Activated naive CD8-positive, alpha-beta T cell treated with anti-CD3 and anti-CD28 coated beads for 36 hours (primary cell): ENCODE measurements at regions not wholly inside any gene's neighbourhood (a gene's known extent, or its start where the extent isn't known, plus 50 kb on each side); places are given as distances from the start of the nearest gene placed in this dataset.

Experiments used
- DNase-seq: peaks from one replicate; pipeline ENCODE4 v3.0.0; 2021
- H3K27ac Mint-ChIP-seq: one replicate; pipeline ENCODE4 v1.8.0; 2022; ENCODE audit warnings: mild to moderate bottlenecking, moderate library complexity, mixed read lengths
- H3K27me3 Mint-ChIP-seq: one replicate; pipeline ENCODE4 v1.8.0; 2022; ENCODE audit warnings: mild to moderate bottlenecking, mixed read lengths
- H3K36me3 Mint-ChIP-seq: one replicate; pipeline ENCODE4 v1.8.0; 2021; ENCODE audit warnings: mild to moderate bottlenecking, mixed read lengths
- H3K4me1 Mint-ChIP-seq: one replicate; pipeline ENCODE4 v1.8.0; 2021; ENCODE audit warnings: mixed read lengths
- H3K4me3 Mint-ChIP-seq: one replicate; pipeline ENCODE4 v1.8.0; 2022; ENCODE audit warnings: mild to moderate bottlenecking, moderate library complexity, mixed read lengths
- H3K9me3 Mint-ChIP-seq: one replicate; pipeline ENCODE4 v1.8.0; 2022; ENCODE audit warnings: mixed read lengths

- no peak overlapping the region for H3K4me3 Mint-ChIP-seq
- H3K36me3 Mint-ChIP-seq = peaks cover 13% of the 10 kb centered on the region
- no peaks in the 10 kb centered on the region for H3K27me3 Mint-ChIP-seq
- no peak for DNase-seq
- H3K9me3 Mint-ChIP-seq = peaks cover 21% of the 10 kb centered on the region
- H3K4me1 Mint-ChIP-seq = peaks cover 57% of the 10 kb centered on the region
- H3K27ac Mint-ChIP-seq = no peak overlapping the region
These were observed 211.4 kb upstream of the ZFP64 start for GRCh38 chr20:52402950-52403349.

GRCh38 chr20:52402514-52402913, 210.9 kb upstream of the ZFP64 start:
- Mint-ChIP-seq H3K27me3 (no peaks in the 10 kb centered on the region), H3K36me3 (peaks cover 12% of the 10 kb centered on the region), H3K9me3 (peaks cover 21% of the 10 kb centered on the region), H3K4me1 (peaks cover 56% of the 10 kb centered on the region), H3K4me3 (no peak overlapping the region), H3K27ac (no peak overlapping the region)
- no peak for DNase-seq

- H3K4me3 Mint-ChIP-seq = no peak overlapping the region
- H3K27ac Mint-ChIP-seq = no peak overlapping the region
- peaks cover 6% of the 10 kb centered on the region for H3K36me3 Mint-ChIP-seq
- peaks cover 17% of the 10 kb centered on the region for H3K9me3 Mint-ChIP-seq
- peaks cover 47% of the 10 kb centered on the region for H3K4me1 Mint-ChIP-seq
- DNase-seq = no peak
- no peaks in the 10 kb centered on the region for H3K27me3 Mint-ChIP-seq
These were observed 209.9 kb upstream of the ZFP64 start for GRCh38 chr20:52401431-52401830.

- no peak for DNase-seq
- Mint-ChIP-seq H3K36me3 (peaks cover 1% of the 10 kb centered on the region), H3K4me1 (peaks cover 30% of the 10 kb centered on the region), H3K9me3 (peaks cover 6% of the 10 kb centered on the region), H3K4me3 (no peak overlapping the region), H3K27ac (no peak overlapping the region), H3K27me3 (no peaks in the 10 kb centered on the region)
These were observed 207.8 kb upstream of the ZFP64 start for GRCh38 chr20:52399352-52399751.

- H3K9me3 Mint-ChIP-seq = peaks cover 6% of the 10 kb centered on the region
- H3K4me3 Mint-ChIP-seq = no peak overlapping the region
- no peak for DNase-seq
- no peaks in the 10 kb centered on the region for H3K36me3 Mint-ChIP-seq
- no peaks in the 10 kb centered on the region for H3K27me3 Mint-ChIP-seq
- peaks cover 3% of the 10 kb centered on the region for H3K4me1 Mint-ChIP-seq
- no peak overlapping the region for H3K27ac Mint-ChIP-seq
These were observed 198.0 kb upstream of the ZFP64 start for GRCh38 chr20:52389606-52390005.

GRCh38 chr20:52383995-52384621, 192.5 kb upstream of the ZFP64 start:
- Mint-ChIP-seq H3K9me3 (peaks cover 8% of the 10 kb centered on the region), H3K36me3 (peaks cover 3% of the 10 kb centered on the region), H3K27ac (no peak overlapping the region), H3K4me3 (no peak overlapping the region), H3K4me1 (peaks cover 14% of the 10 kb centered on the region), H3K27me3 (no peaks in the 10 kb centered on the region)
- no peak for DNase-seq

- peaks cover 14% of the 10 kb centered on the region for H3K4me1 Mint-ChIP-seq
- peaks cover 3% of the 10 kb centered on the region for H3K36me3 Mint-ChIP-seq
- no peak for DNase-seq
- peaks cover 8% of the 10 kb centered on the region for H3K9me3 Mint-ChIP-seq
- H3K4me3 Mint-ChIP-seq = no peak overlapping the region
- no peaks in the 10 kb centered on the region for H3K27me3 Mint-ChIP-seq
- H3K27ac Mint-ChIP-seq = no peak overlapping the region
These were observed 191.4 kb upstream of the ZFP64 start for GRCh38 chr20:52382933-52383332.

GRCh38 chr20:52379723-52380336, 188.3 kb upstream of the ZFP64 start:
- DNase-seq = peak; percentile 9
- Mint-ChIP-seq H3K4me3 (no peak overlapping the region), H3K27me3 (no peaks in the 10 kb centered on the region), H3K36me3 (peaks cover 3% of the 10 kb centered on the region), H3K27ac (no peak overlapping the region), H3K9me3 (peaks cover 6% of the 10 kb centered on the region), H3K4me1 (peaks cover 14% of the 10 kb centered on the region)

- DNase-seq = no peak
- no peak overlapping the region for H3K27ac Mint-ChIP-seq
These were observed 180.6 kb upstream of the ZFP64 start for GRCh38 chr20:52372169-52372568.

GRCh38 chr20:52365688-52366087, 174.1 kb upstream of the ZFP64 start:
- Mint-ChIP-seq H3K27me3 (peaks cover under 1% of the 10 kb centered on the region), H3K9me3 (no peaks in the 10 kb centered on the region), H3K4me3 (no peak overlapping the region), H3K36me3 (no peaks in the 10 kb centered on the region), H3K4me1 (peaks cover 10% of the 10 kb centered on the region), H3K27ac (no peak overlapping the region)
- DNase-seq = no peak

More at GRCh38 chr20:52372169-52372568, 180.6 kb upstream of the ZFP64 start:
- Mint-ChIP-seq H3K4me3 (no peak overlapping the region), H3K36me3 (peaks cover 1% of the 10 kb centered on the region), H3K4me1 (no peaks in the 10 kb centered on the region), H3K27me3 (no peaks in the 10 kb centered on the region), H3K9me3 (peaks cover 3% of the 10 kb centered on the region)

GRCh38 chr20:52364405-52364804, 172.8 kb upstream of the ZFP64 start:
- Mint-ChIP-seq H3K4me3 (no peak overlapping the region), H3K9me3 (no peaks in the 10 kb centered on the region), H3K27ac (no peak overlapping the region), H3K27me3 (peaks cover 3% of the 10 kb centered on the region), H3K4me1 (peaks cover 10% of the 10 kb centered on the region), H3K36me3 (no peaks in the 10 kb centered on the region)
- no peak for DNase-seq

- Mint-ChIP-seq H3K4me1 (peaks cover 10% of the 10 kb centered on the region), H3K9me3 (peaks cover 3% of the 10 kb centered on the region), H3K36me3 (no peaks in the 10 kb centered on the region), H3K27ac (no peak overlapping the region), H3K4me3 (no peak overlapping the region), H3K27me3 (peaks cover 3% of the 10 kb centered on the region)
- DNase-seq = no peak
These were observed 170.1 kb upstream of the ZFP64 start for GRCh38 chr20:52361650-52362049.

GRCh38 chr20:52349806-52350205, 158.2 kb upstream of the ZFP64 start:
- Mint-ChIP-seq H3K4me3 (no peak overlapping the region), H3K36me3 (no peaks in the 10 kb centered on the region), H3K9me3 (peaks cover 5% of the 10 kb centered on the region), H3K27ac (no peak overlapping the region), H3K27me3 (no peaks in the 10 kb centered on the region), H3K4me1 (peaks cover 4% of the 10 kb centered on the region)
- no peak for DNase-seq

GRCh38 chr20:52348434-52348833, 156.9 kb upstream of the ZFP64 start:
- no peak for DNase-seq
- no peaks in the 10 kb centered on the region for H3K9me3 Mint-ChIP-seq
- no peaks in the 10 kb centered on the region for H3K36me3 Mint-ChIP-seq
- H3K27ac Mint-ChIP-seq = no peak overlapping the region
- peaks cover 4% of the 10 kb centered on the region for H3K4me1 Mint-ChIP-seq
- H3K4me3 Mint-ChIP-seq = no peak overlapping the region
- no peaks in the 10 kb centered on the region for H3K27me3 Mint-ChIP-seq

- Mint-ChIP-seq H3K9me3 (no peaks in the 10 kb centered on the region), H3K27me3 (no peaks in the 10 kb centered on the region), H3K27ac (no peak overlapping the region), H3K4me1 (peaks cover 4% of the 10 kb centered on the region), H3K36me3 (no peaks in the 10 kb centered on the region), H3K4me3 (no peak overlapping the region)
- DNase-seq = no peak
These were observed 155.2 kb upstream of the ZFP64 start for GRCh38 chr20:52346797-52347196.

- H3K27ac Mint-ChIP-seq = no peak overlapping the region
- no peaks in the 10 kb centered on the region for H3K9me3 Mint-ChIP-seq
- DNase-seq = no peak
- no peaks in the 10 kb centered on the region for H3K27me3 Mint-ChIP-seq
- no peak overlapping the region for H3K4me3 Mint-ChIP-seq
- H3K4me1 Mint-ChIP-seq = no peaks in the 10 kb centered on the region
- no peaks in the 10 kb centered on the region for H3K36me3 Mint-ChIP-seq
These were observed 151.3 kb upstream of the ZFP64 start for GRCh38 chr20:52342913-52343312.
